ENCODE measurements at regions not wholly inside any gene's neighbourhood (a gene's known extent, or its start where the extent isn't known, plus 50 kb on each side); places are given as distances from the start of the nearest gene placed in this dataset.
"Not testable (repeated sequence)": the region's sequence is repeated elsewhere in the genome, so short reads cannot be mapped to it uniquely, and the experiment has no call there.

DNA sequence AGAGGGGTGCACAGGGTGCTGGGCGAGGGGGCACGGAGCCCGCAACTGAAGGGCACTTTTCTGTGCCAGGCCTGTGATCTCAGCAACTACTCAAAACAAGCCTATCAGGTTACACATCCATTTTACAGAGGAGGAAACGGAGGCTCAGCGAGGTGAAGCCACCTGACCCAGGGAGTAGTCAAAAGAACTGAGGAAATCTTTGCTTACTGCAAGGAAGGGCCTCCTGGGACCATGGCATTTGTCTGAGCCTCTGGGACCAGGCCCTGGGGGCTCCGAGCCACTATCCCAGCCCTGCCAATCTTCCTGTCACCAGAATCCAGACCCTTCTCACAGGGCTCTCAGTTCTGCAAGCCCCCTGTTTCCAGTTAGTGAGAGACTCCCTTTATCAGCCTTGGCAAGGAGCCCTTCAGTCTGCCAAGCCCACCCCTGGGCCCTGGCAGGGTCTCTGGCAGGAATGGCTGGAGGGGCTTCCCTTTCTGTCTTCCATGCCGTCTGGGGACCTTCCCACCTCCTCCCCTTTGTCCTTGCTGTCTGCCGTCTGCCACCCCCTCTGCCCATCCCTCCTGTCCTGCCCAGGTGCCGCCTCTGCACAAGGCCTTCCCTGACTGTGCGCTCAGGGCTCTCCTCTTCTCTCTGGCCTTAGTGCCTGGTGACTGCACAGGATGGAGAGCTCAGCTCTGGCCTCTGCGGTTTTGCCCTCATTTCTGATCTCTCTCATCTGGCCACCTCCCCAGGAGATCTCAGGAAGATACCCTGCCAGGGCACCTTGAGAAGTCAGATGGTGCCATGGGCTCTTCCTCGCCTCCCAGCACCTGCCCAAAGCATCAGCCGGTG lies 194.7 kb upstream of the GLI2 start:
- FAIRE-seq (no peak), DNase-seq (no peak)
- H3K27ac ChIP-seq (ENCODE audit: low read depth in 1 of 3, low read length in 2 of 3) = no peak overlapping the region
- no peaks in the 10 kb centered on the region for H3K27me3 ChIP-seq (ENCODE audit: control insufficient read depth in 3 of 3, insufficient read depth in 3 of 3, low read length in 3 of 3)
- H3K9me3 ChIP-seq (ENCODE audit: control insufficient read depth in 2 of 2, insufficient read depth in 1 of 2, low read depth in 1 of 2, low read length in 1 of 2) = no peaks in the 10 kb centered on the region
- H3K36me3 ChIP-seq (ENCODE audit: control insufficient read depth in 3 of 3, insufficient read depth in 2 of 3, low read depth in 1 of 3, low read length in 3 of 3) = no peaks in the 10 kb centered on the region
- WGBS, 3 donors = 82 to 90% (median 85%) methylated on average over 13 of the region's 13 CpGs
- peaks cover 0 to 7% (median 0%) of the 10 kb centered on the region in 3 donors for H3K4me1 ChIP-seq (ENCODE audit: control insufficient read depth in 3 of 3, insufficient read depth in 2 of 3, low read depth in 1 of 3, low read length in 2 of 3)
- no peak overlapping the region for H3K4me3 ChIP-seq (ENCODE audit: low read depth in 1 of 3, low read length in 3 of 3)

DNA sequence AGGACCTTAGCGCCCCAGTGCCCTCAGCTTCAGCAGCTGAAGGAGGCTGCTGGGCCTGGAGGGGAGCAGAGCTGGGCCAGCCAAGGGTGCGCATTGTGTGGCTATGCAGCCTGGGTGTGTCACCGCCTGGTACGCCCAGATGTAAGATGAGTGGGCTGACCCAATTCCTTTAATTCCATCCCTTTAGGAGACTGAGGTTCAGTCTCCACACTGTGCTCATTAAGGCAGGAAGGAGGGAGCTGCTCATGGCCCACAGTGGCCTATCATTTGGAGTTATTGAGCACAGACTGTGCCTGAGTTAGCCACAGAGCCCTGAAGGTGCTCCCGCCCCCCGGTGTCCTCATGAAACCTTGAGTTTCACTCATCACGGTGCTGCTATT lies 194.1 kb upstream of the GLI2 start:
- DNase-seq (no peak), FAIRE-seq (no peak)
- Histone ChIP-seq H3K4me1 (ENCODE audit: control insufficient read depth in 3 of 3, insufficient read depth in 2 of 3, low read depth in 1 of 3, low read length in 2 of 3) (peaks cover 0 to 13% (median 0%) of the 10 kb centered on the region in 3 donors), H3K4me3 (ENCODE audit: low read depth in 1 of 3, low read length in 3 of 3) (no peak overlapping the region), H3K27ac (ENCODE audit: low read depth in 1 of 3, low read length in 2 of 3) (no peak overlapping the region), H3K9me3 (ENCODE audit: control insufficient read depth in 2 of 2, insufficient read depth in 1 of 2, low read depth in 1 of 2, low read length in 1 of 2) (no peaks in the 10 kb centered on the region), H3K27me3 (ENCODE audit: control insufficient read depth in 3 of 3, insufficient read depth in 3 of 3, low read length in 3 of 3) (no peaks in the 10 kb centered on the region), H3K36me3 (ENCODE audit: control insufficient read depth in 3 of 3, insufficient read depth in 2 of 3, low read depth in 1 of 3, low read length in 3 of 3) (no peaks in the 10 kb centered on the region)
- WGBS, 3 donors = 57 to 84% (median 69%) methylated on average over 7 of the region's 7 CpGs

DNA sequence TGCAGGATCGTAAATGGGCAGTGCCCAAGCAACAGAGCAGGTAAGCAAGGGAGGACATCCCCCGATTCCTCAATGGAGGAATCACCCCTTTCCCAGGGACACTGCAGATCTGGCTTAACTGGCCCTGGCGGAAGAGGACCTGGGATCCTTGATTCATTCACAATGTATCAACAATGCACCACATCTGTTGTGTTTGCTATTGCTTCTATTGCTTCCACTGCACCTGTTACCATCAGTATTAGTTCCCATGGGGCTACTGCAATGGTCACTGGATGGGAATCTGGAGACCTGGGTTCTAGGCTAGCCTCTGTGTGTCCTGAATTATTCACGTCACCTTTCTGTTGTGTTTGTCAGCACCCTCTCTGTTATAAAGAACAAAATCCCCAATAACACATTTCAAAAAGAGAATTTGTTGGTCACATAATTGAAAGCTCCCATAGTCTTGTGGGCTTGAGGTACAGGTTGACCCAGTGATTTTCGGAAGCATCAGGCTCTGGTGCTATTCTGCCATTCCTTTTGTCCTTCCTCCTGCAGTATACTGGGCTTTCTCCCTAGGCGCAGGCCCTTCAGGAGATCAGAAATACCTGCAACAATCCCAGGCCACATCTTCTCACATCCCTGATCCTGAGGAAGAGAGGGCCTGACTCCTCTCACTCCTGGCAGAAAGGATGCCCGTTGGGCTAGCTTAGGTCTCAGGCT lies 193.5 kb upstream of the GLI2 start:
- peaks cover 0 to 19% (median 0%) of the 10 kb centered on the region in 3 donors for H3K4me1 ChIP-seq (ENCODE audit: control insufficient read depth in 3 of 3, insufficient read depth in 2 of 3, low read depth in 1 of 3, low read length in 2 of 3)
- no peaks in the 10 kb centered on the region for H3K27me3 ChIP-seq (ENCODE audit: control insufficient read depth in 3 of 3, insufficient read depth in 3 of 3, low read length in 3 of 3)
- H3K27ac ChIP-seq (ENCODE audit: low read depth in 1 of 3, low read length in 2 of 3) = no peak overlapping the region
- no peaks in the 10 kb centered on the region for H3K36me3 ChIP-seq (ENCODE audit: control insufficient read depth in 3 of 3, insufficient read depth in 2 of 3, low read depth in 1 of 3, low read length in 3 of 3)
- no peaks in the 10 kb centered on the region for H3K9me3 ChIP-seq (ENCODE audit: control insufficient read depth in 2 of 2, insufficient read depth in 1 of 2, low read depth in 1 of 2, low read length in 1 of 2)
- FAIRE-seq (no peak), DNase-seq (no peak)
- 74 to 85% (median 80%) methylated on average over 7 of the region's 7 CpGs for WGBS, 3 donors
- no peak overlapping the region for H3K4me3 ChIP-seq (ENCODE audit: low read depth in 1 of 3, low read length in 3 of 3)

DNA sequence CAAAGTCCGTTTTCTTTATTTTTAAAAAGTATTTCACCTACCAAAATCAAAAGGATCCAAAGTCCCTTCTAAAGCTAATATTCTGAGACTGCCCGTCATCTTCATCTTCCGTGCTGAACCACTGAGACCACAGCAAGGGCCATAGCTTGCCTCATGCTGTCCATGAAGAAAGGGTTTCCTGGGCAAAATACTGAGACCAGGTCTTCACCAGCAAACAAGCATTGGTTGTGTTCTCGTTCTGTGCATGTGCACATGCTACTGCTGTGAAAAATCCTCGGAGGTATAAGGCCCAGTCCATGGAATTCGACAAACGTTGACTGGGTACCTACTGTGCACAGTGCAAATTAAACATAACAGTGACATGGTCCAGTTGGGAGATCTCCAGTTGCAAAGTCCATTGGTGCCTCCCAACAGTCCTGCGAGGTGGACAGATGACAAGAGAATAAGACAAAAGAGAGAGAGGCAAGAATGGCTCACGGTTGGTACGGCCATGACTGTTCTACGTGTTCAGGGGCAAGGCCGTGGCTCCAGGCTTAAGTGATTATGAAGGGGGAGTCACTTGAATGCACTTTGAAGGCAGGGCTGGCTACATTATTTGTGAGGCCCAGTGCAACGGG lies 192.6 kb upstream of the GLI2 start:
- H3K9me3 ChIP-seq (ENCODE audit: control insufficient read depth in 2 of 2, insufficient read depth in 1 of 2, low read depth in 1 of 2, low read length in 1 of 2) = no peaks in the 10 kb centered on the region
- DNase-seq (no peak), FAIRE-seq (no peak)
- H3K36me3 ChIP-seq (ENCODE audit: control insufficient read depth in 3 of 3, insufficient read depth in 2 of 3, low read depth in 1 of 3, low read length in 3 of 3) = no peaks in the 10 kb centered on the region
- 86 to 91% (median 88%) methylated on average over 13 of the region's 13 CpGs for WGBS, 3 donors
- H3K4me3 ChIP-seq (ENCODE audit: low read depth in 1 of 3, low read length in 3 of 3) = no peak overlapping the region
- no peak overlapping the region for H3K27ac ChIP-seq (ENCODE audit: low read depth in 1 of 3, low read length in 2 of 3)
- H3K27me3 ChIP-seq (ENCODE audit: control insufficient read depth in 3 of 3, insufficient read depth in 3 of 3, low read length in 3 of 3) = no peaks in the 10 kb centered on the region
- peaks cover 0 to 25% (median 0%) of the 10 kb centered on the region in 3 donors for H3K4me1 ChIP-seq (ENCODE audit: control insufficient read depth in 3 of 3, insufficient read depth in 2 of 3, low read depth in 1 of 3, low read length in 2 of 3)

DNA sequence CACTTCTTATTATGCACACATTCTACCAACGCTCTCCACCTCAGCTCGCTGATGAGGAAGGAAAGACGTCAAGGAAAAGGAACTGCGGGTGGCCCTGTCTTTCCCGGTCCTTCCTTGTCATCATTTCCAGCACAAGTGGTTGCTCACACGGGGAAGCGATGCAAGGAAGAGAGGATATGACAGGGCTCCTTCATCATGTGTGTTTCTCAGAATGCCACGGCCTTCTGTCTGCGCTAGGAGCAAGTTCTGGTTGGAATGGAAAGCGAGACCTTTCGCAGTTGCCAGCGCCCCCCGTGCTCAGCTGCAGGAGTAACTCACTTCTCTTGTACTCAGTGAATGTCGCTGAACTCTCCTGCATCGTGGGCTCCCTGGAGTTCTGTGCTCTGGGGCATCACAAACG lies 191.8 kb upstream of the GLI2 start:
- no peaks in the 10 kb centered on the region for H3K9me3 ChIP-seq (ENCODE audit: control insufficient read depth in 2 of 2, insufficient read depth in 1 of 2, low read depth in 1 of 2, low read length in 1 of 2)
- no peaks in the 10 kb centered on the region for H3K36me3 ChIP-seq (ENCODE audit: control insufficient read depth in 3 of 3, insufficient read depth in 2 of 3, low read depth in 1 of 3, low read length in 3 of 3)
- H3K4me3 ChIP-seq (ENCODE audit: low read depth in 1 of 3, low read length in 3 of 3) = no peak overlapping the region
- H3K4me1 ChIP-seq (ENCODE audit: control insufficient read depth in 3 of 3, insufficient read depth in 2 of 3, low read depth in 1 of 3, low read length in 2 of 3) = peaks cover 0 to 25% (median 0%) of the 10 kb centered on the region in 3 donors
- no peaks in the 10 kb centered on the region for H3K27me3 ChIP-seq (ENCODE audit: control insufficient read depth in 3 of 3, insufficient read depth in 3 of 3, low read length in 3 of 3)
- 73 to 83% (median 79%) methylated on average over 16 of the region's 16 CpGs for WGBS, 3 donors
- no peak overlapping the region for H3K27ac ChIP-seq (ENCODE audit: low read depth in 1 of 3, low read length in 2 of 3)
- FAIRE-seq = no peak
- DNase-seq = no peak

DNA sequence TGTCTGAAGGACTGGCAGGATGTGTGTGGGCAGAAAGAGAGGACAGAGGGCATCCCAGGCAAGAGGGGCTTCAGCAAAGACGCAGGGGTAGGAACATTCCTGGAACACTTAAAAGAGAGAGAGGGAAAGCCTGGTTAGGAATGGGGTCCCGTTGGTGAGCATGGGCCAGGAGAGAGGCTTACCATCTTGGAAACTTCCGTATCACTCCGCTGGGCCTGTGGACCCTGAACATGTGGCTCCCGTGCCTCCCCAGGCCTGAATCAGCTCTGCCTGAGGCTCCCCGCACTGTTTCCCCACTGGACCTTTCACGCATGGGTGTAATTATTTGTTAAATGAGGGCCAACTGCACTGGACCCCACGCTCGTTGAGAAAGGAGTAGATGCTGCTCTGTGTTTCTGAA lies 191.1 kb upstream of the GLI2 start:
- no peak overlapping the region for H3K4me3 ChIP-seq (ENCODE audit: low read depth in 1 of 3, low read length in 3 of 3)
- FAIRE-seq = no peak
- H3K27me3 ChIP-seq (ENCODE audit: control insufficient read depth in 3 of 3, insufficient read depth in 3 of 3, low read length in 3 of 3) = no peaks in the 10 kb centered on the region
- H3K27ac ChIP-seq (ENCODE audit: low read depth in 1 of 3, low read length in 2 of 3) = no peak overlapping the region
- H3K36me3 ChIP-seq (ENCODE audit: control insufficient read depth in 3 of 3, insufficient read depth in 2 of 3, low read depth in 1 of 3, low read length in 3 of 3) = no peaks in the 10 kb centered on the region
- no peaks in the 10 kb centered on the region for H3K9me3 ChIP-seq (ENCODE audit: control insufficient read depth in 2 of 2, insufficient read depth in 1 of 2, low read depth in 1 of 2, low read length in 1 of 2)
- peaks cover 0 to 25% (median 0%) of the 10 kb centered on the region in 3 donors for H3K4me1 ChIP-seq (ENCODE audit: control insufficient read depth in 3 of 3, insufficient read depth in 2 of 3, low read depth in 1 of 3, low read length in 2 of 3)
- no peak for DNase-seq
- 86 to 97% (median 86%) methylated on average over 9 of the region's 9 CpGs for WGBS, 3 donors

GRCh38 chr2:120545007-120545406 lies 190.7 kb upstream of the GLI2 start:
- H3K4me1 ChIP-seq (ENCODE audit: control insufficient read depth in 3 of 3, insufficient read depth in 2 of 3, low read depth in 1 of 3, low read length in 2 of 3) = peaks cover 0 to 25% (median 0%) of the 10 kb centered on the region in 3 donors
- not testable (repeated sequence) for DNase-seq; H3K9me3 ChIP-seq (ENCODE audit: control insufficient read depth in 2 of 2, insufficient read depth in 1 of 2, low read depth in 1 of 2, low read length in 1 of 2); H3K27me3 ChIP-seq (ENCODE audit: control insufficient read depth in 3 of 3, insufficient read depth in 3 of 3, low read length in 3 of 3); FAIRE-seq; H3K27ac ChIP-seq (ENCODE audit: low read depth in 1 of 3, low read length in 2 of 3); H3K36me3 ChIP-seq (ENCODE audit: control insufficient read depth in 3 of 3, insufficient read depth in 2 of 3, low read depth in 1 of 3, low read length in 3 of 3); H3K4me3 ChIP-seq (ENCODE audit: low read depth in 1 of 3, low read length in 3 of 3)
- WGBS, 3 donors = 88 to 92% (median 90%) methylated on average over 11 of the region's 11 CpGs

DNA sequence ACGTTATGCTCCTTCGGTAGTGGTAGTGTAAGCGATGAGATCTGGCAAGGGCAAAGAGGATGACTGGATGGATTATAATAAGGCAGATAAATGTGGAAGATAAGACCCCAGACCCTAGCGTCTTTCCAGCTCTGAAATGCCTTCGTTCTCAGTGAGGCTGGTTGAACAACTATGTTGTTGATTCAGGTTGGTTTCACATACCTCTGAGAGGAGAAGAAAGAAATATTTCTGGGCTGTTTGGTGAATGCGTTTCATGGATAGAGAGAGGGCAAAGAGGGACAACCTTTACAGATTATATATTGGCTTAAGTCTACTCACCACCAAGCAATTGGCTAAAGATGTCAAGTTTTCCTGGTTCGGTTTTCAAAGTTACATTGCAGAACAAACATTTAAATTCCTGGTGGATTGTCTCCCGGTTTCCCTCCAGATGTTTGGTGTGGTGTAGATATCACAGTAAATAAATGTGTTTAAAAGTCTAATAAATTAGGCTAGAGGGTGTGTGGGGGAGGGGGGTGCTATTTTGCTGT lies 190.1 kb upstream of the GLI2 start:
- FAIRE-seq (no peak), DNase-seq (no peak)
- H3K27me3 ChIP-seq (ENCODE audit: control insufficient read depth in 3 of 3, insufficient read depth in 3 of 3, low read length in 3 of 3) = no peaks in the 10 kb centered on the region
- no peak overlapping the region for H3K27ac ChIP-seq (ENCODE audit: low read depth in 1 of 3, low read length in 2 of 3)
- H3K36me3 ChIP-seq (ENCODE audit: control insufficient read depth in 3 of 3, insufficient read depth in 2 of 3, low read depth in 1 of 3, low read length in 3 of 3) = no peaks in the 10 kb centered on the region
- peaks cover 0 to 23% (median 0%) of the 10 kb centered on the region in 3 donors for H3K4me1 ChIP-seq (ENCODE audit: control insufficient read depth in 3 of 3, insufficient read depth in 2 of 3, low read depth in 1 of 3, low read length in 2 of 3)
- 75 to 76% (median 75%) methylated on average over 8 of the region's 8 CpGs for WGBS, 3 donors
- H3K9me3 ChIP-seq (ENCODE audit: control insufficient read depth in 2 of 2, insufficient read depth in 1 of 2, low read depth in 1 of 2, low read length in 1 of 2) = no peaks in the 10 kb centered on the region
- H3K4me3 ChIP-seq (ENCODE audit: low read depth in 1 of 3, low read length in 3 of 3) = no peak overlapping the region
